Testis (tissue), 2 donors: ENCODE measurements at regions not wholly inside any gene's neighbourhood (a gene's known extent, or its start where the extent isn't known, plus 50 kb on each side); places are given as distances from the start of the nearest gene placed in this dataset.

ENCODE experiments used
- POLR2A ChIP-seq: fragments of 450-650 bp; IDR thresholded peaks from one replicate; pipeline ENCODE4 v1.6.1; 2017; ENCODE audit warnings: antibody characterized with exemption, mild to moderate bottlenecking, moderate library complexity
- TF ChIP-seq, protein P1 (sequence below), 3 experiments: fragments of 450-650 bp in 2 of 3; fragments of 200-600 bp in 1 of 3; sonication (generic) in 1 of 3; IDR thresholded peaks; one replicate each; pipeline ENCODE4 v1.5.1; 2016 to 2019; ENCODE audit warnings: antibody characterized with exemption in 3 of 3, mild to moderate bottlenecking in 2 of 3, moderate library complexity in 1 of 3

DNA sequence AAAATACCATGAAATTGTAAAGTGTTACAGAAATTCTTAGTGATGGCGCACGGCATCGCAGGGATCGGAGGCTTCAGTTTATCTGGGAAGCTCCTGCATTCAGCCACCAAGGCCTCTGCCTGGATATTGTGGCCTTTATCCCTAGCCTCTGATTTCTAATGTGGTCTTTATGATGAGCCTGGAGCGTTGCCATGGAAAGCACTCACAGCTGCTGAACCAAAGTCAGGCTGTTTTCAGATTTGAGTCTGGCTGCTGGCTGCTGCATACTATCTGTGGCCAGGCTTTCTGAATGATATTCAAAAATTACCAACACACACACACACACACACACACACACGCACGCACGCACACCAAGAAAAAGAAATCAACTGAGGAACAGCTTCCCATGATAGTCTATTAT is 101.1 kb upstream of the ZNF366 start:
- TF ChIP-seq, protein P1, sequence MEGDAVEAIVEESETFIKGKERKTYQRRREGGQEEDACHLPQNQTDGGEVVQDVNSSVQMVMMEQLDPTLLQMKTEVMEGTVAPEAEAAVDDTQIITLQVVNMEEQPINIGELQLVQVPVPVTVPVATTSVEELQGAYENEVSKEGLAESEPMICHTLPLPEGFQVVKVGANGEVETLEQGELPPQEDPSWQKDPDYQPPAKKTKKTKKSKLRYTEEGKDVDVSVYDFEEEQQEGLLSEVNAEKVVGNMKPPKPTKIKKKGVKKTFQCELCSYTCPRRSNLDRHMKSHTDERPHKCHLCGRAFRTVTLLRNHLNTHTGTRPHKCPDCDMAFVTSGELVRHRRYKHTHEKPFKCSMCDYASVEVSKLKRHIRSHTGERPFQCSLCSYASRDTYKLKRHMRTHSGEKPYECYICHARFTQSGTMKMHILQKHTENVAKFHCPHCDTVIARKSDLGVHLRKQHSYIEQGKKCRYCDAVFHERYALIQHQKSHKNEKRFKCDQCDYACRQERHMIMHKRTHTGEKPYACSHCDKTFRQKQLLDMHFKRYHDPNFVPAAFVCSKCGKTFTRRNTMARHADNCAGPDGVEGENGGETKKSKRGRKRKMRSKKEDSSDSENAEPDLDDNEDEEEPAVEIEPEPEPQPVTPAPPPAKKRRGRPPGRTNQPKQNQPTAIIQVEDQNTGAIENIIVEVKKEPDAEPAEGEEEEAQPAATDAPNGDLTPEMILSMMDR (IDR thresholded peaks at IDR 0.05), result no peak
- no peak for TF ChIP-seq POLR2A
